ENCODE measurements at regions not wholly inside any gene's neighbourhood (a gene's known extent, or its start where the extent isn't known, plus 50 kb on each side); places are given as distances from the start of the nearest gene placed in this dataset.

DNA sequence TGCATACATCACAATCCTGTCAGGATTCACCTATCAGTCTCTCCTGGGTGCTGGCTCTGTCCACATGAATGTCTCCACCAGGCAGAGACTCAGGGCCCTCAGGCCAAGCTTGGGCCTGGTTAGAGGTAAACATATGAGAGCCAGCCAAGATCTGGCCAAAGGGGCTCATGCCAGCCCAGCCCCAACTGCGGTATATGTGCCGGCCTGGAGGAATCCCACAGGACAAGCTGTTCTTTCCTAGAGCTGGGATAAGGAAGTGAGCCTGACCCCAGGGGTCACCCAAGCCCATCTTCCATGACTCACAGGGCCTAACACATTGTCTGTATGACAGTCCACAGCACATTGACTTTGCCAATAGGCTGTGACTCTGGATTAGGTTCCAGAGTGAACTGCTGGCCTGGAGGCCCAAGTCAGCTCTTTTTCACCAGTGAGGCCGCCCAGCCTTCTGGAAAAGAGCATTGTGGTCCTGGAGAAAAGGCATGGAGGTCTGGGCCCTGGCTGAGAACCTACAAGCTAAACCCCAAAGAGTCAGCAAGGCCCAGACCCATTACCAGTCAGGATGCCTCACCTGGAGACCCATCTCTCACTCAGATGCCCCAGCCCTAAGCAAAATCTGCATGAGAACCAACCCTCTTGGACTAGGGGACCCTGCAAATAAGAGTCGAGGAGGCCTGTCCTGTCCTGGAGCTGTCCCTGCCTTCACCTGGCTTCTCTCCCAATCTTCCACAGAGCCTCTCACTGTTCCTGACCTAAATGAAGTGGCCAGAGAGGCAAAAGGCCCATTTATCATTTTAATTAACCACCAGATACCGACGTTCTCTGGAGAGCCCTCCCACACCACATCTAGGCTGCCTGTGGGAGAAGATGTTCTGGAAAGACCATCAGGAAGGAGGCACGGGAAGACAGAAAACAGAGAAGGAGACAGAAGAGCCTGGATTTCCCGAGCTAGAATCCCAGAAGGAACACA is 120.9 kb upstream of the PKDCC start (continued):
- TF ChIP-seq, protein P1, sequence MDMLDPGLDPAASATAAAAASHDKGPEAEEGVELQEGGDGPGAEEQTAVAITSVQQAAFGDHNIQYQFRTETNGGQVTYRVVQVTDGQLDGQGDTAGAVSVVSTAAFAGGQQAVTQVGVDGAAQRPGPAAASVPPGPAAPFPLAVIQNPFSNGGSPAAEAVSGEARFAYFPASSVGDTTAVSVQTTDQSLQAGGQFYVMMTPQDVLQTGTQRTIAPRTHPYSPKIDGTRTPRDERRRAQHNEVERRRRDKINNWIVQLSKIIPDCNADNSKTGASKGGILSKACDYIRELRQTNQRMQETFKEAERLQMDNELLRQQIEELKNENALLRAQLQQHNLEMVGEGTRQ (IDR thresholded peaks at IDR 0.05; ENCODE audit: borderline replicate concordance, low read depth, low read length): no peak
- no peak for TF ChIP-seq FOXK2 (IDR thresholded peaks at IDR 0.05)
- no peak for TF ChIP-seq ZNF207 (IDR thresholded peaks at IDR 0.05; ENCODE audit: borderline replicate concordance)

DNA sequence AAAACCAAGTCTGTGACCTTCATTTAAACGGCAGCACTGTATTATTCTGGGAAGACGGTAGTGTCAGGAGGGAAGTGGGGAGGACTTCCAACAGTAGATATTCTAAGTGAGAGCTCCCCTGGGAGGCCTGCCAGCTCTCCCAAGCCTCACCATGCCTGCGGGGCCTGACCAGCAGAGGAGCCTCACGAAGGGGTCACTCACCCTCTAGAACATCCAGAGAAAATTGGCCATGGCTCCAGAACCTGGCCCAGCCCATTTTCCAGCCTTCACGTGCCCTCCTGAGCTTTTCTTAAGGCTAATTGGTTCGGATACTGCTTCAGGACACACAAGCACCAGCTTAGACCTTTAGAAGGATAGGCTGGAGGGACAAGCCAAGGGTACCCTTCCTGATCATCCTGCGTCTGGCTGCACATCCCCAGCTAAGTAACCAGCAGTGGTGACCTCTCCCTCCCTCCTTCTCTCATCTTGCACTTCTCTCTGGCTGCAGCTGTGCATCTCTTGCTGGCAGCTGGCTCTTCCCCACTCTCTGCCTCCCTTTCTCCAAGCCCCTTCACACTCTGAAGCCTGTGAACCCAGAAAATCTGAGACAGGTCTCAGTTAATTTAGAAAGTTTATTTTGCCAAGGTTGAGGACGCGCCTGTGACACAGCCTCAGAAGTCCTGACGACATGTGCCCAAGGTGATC is 120.1 kb upstream of the PKDCC start:
- H3K4me2 ChIP-seq (ENCODE audit: control insufficient read depth, insufficient read depth): no peak overlapping the region
- in situ Hi-C loops (cut with MboI) (no loop called here), intact Hi-C loops (cut with micrococcal nuclease; ENCODE audit: unreplicated experiment) (no loop called here)
- no peak overlapping the region for H3K27ac ChIP-seq (ENCODE audit: control insufficient read depth, insufficient read depth)
- H2AFZ ChIP-seq (ENCODE audit: control insufficient read depth, low read depth, low read length): no peak overlapping the region
- no peaks in the 10 kb centered on the region for H3K36me3 ChIP-seq (ENCODE audit: control insufficient read depth in 2 of 2, insufficient read depth in 2 of 2, low read length in 1 of 2)
- H3K79me2 ChIP-seq (ENCODE audit: control insufficient read depth, insufficient read depth, low read length): no peaks in the 10 kb centered on the region
- no peak for TF ChIP-seq EED (IDR thresholded peaks at IDR 0.05; ENCODE audit: low read depth)
- TF ChIP-seq CEBPB (IDR thresholded peaks at IDR 0.05; ENCODE audit: borderline replicate concordance in 1 of 2, low read depth in 2 of 2, low read length in 2 of 2): no peak
- TF ChIP-seq, protein P2, sequence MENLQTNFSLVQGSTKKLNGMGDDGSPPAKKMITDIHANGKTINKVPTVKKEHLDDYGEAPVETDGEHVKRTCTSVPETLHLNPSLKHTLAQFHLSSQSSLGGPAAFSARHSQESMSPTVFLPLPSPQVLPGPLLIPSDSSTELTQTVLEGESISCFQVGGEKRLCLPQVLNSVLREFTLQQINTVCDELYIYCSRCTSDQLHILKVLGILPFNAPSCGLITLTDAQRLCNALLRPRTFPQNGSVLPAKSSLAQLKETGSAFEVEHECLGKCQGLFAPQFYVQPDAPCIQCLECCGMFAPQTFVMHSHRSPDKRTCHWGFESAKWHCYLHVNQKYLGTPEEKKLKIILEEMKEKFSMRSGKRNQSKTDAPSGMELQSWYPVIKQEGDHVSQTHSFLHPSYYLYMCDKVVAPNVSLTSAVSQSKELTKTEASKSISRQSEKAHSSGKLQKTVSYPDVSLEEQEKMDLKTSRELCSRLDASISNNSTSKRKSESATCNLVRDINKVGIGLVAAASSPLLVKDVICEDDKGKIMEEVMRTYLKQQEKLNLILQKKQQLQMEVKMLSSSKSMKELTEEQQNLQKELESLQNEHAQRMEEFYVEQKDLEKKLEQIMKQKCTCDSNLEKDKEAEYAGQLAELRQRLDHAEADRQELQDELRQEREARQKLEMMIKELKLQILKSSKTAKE (IDR thresholded peaks at IDR 0.05; ENCODE audit: low read depth, poor library complexity, severe bottlenecking): no peak
- TF ChIP-seq FOXK2 (IDR thresholded peaks at IDR 0.05): no peak
- TF ChIP-seq KDM1A (IDR thresholded peaks at IDR 0.05; ENCODE audit: borderline replicate concordance): no peak
- TF ChIP-seq, protein P3, sequence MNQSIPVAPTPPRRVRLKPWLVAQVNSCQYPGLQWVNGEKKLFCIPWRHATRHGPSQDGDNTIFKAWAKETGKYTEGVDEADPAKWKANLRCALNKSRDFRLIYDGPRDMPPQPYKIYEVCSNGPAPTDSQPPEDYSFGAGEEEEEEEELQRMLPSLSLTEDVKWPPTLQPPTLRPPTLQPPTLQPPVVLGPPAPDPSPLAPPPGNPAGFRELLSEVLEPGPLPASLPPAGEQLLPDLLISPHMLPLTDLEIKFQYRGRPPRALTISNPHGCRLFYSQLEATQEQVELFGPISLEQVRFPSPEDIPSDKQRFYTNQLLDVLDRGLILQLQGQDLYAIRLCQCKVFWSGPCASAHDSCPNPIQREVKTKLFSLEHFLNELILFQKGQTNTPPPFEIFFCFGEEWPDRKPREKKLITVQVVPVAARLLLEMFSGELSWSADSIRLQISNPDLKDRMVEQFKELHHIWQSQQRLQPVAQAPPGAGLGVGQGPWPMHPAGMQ (IDR thresholded peaks at IDR 0.05; ENCODE audit: borderline replicate concordance): no peak
- no peak for TF ChIP-seq CHD1 (IDR thresholded peaks at IDR 0.05; ENCODE audit: low read depth, low read length)
- TF ChIP-seq ZBTB33 (IDR thresholded peaks at IDR 0.05): no peak
- no peak for TF ChIP-seq RELB (IDR thresholded peaks at IDR 0.05; ENCODE audit: low read depth)
- FAIRE-seq (no peak), ATAC-seq (no peak), DNase-seq (ENCODE audit: low read depth, low spot score) (no peak)
- H3K4me3 ChIP-seq: no peak overlapping the region
- ChIA-PET SMC1A (ENCODE audit: uncharacterized antibody, unreplicated experiment) (no interaction called here), POLR2A (no interaction called here), CTCF (no interaction called here), RAD21 (ENCODE audit: unreplicated experiment) (no interaction called here)
- WGBS (ENCODE audit: insufficient coverage, insufficient replicate concordance, low lambda C conversion rate, missing lambda C conversion rate): 54% methylated on average over 10 of the region's 10 CpGs
- H3K9me3 ChIP-seq (replicated peaks; ENCODE audit: control insufficient read depth, insufficient read depth, low read length): peaks cover 5% of the 10 kb centered on the region
- H3K9ac ChIP-seq (ENCODE audit: control insufficient read depth, insufficient read depth, low read length): no peak overlapping the region
- H3K27me3 ChIP-seq (replicated peaks in 1 of 2; ENCODE audit: control insufficient read depth in 2 of 2, insufficient read depth in 2 of 2, low read length in 1 of 2): no peaks in the 10 kb centered on the region
- no TSS peak for BruUV-seq (replicated peaks)
- no peaks in the 10 kb centered on the region for H4K20me1 ChIP-seq (ENCODE audit: control insufficient read depth, insufficient read depth)
- H3K4me1 ChIP-seq (ENCODE audit: control insufficient read depth, insufficient read depth, low read length): no peaks in the 10 kb centered on the region; the same call in 1 of the 2 replicates

All from GM12878 (cell line).